NCI-H1092 treated with DMSO at 0.1 percent for 48 hours (cell line): ENCODE measurements at regions not wholly inside any gene's neighbourhood (a gene's known extent, or its start where the extent isn't known, plus 50 kb on each side); places are given as distances from the start of the nearest gene placed in this dataset.
A peak's percentile ranks its signal among the peaks of the same experiment; 100 is the strongest.

ENCODE experiments used
- DNase-seq: peaks from one replicate; lab custom pipeline; 2025; lab: John Stamatoyannopoulos, UW

DNA sequence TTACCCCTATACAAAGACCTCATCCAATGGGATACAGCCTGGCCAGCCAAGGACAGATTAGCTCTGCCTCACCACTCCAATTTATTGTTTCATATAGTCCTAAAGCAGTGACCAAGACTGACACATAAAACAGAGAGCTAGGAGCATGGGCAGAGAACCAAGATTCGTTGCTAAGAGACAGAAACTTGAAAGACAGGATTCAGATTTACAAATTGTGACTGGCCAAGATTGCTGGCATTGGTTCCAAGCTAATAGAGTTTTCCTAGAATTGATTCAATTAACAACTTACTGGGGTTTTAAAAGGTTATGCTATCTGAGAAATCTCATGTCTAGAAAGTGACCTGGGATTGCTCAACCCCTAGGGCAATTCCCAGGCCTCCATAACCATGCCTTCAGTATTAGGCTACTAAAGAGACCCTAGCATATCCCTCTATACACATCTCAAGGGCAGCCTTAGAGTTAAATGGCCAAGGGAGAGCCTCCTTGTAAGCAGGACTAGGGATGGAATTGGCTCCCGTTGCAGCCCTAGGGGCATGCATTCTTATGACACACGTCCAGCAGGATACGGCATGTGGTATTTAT lies 75.6 kb downstream of the ICOS start:
- DNase-seq = peak; percentile 23

DNA sequence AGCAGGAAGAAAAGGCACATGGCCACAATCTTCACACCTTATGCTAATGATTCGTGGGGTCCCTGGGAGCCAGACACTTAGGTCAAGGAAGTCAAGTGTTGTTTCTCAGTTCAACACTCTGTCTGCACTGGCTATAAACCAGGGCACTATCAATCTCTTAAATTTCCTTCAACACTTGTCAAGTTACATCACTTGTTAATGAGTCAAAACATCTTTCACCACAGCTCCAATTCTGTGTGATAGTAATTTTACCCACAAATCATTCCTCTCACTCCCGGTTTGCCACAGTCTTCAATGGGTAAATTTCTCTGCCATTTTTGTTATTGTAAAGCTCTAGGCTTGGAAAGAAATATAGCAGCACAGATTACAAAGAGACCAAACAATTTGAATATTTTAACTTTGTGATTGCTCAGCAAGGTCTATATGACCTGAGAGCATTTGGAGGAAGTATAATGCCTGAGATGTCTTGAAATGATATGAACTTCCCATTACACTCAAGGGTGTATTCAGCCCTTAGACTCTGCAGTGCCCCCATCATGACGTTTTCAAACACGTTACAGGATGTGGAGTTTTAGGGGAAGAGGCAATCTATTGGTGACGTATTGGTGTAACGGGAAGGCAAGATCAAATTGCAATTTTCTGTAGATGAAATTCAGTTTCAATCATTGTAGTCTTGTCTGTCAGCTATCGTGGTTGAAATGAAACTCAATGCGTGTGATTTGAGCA lies 78.7 kb downstream of the ICOS start:
- no peak for DNase-seq

DNA sequence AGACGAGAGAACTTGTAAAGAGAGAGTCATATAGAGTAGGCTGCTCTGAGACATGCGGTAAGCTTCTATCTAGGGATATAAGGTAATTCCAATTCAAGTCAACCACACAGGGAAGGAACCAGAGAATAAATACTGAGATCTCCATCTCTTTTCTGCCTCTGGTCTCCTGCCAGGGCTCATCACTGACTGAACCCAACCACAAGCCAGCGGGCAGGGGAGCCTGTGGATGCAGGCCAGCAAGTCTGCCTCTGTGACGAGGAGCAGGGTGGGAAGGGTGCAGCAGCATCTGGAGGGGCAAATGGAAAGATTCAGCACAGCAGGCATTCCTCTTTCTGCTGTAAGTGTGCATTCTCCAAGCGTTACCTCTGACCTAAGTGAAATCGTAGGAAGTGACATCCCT lies 82.2 kb downstream of the ICOS start:
- no peak for DNase-seq

DNA sequence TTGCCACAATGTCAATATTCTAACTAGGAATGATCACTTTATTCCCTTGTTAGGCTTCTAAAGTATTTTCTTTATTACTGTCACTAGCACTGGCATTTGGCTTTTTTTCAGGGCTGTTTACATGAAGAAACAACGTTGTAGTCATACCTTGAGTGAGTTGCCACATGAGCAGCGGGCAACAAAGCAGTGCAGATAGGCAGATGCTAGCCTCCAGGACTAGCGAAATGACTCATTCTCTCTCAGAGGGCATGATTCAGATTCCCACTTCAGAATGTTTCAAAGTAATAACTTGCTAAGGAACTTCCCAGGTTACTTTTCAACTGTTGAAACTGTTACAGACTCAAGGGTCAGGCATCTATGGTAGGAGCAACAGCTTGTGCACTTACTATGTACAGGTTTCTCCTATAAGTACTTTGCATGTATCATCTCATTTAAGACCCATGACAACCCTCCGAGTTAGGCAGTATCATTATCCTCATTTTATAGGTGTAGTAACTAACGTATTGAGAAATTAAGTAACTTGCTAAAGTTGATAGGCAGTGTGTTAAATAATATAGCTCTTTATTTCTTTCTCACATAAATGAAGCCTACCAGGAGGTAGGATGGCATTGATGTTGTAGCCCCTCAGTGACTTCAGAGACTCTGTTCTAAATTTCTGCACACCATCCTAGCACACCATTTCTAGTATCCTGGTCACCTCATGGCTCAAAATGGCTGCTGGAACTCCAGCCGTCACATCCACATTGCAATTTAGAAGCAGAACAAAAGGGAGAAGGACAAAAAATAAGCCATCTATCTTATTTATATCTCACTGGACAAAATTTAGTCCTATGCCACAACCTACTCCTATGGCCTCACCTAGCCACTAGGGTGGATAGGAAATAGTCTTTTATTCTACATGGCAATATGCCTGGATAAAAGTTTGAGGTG lies 83.3 kb downstream of the ICOS start:
- no peak for DNase-seq

DNA sequence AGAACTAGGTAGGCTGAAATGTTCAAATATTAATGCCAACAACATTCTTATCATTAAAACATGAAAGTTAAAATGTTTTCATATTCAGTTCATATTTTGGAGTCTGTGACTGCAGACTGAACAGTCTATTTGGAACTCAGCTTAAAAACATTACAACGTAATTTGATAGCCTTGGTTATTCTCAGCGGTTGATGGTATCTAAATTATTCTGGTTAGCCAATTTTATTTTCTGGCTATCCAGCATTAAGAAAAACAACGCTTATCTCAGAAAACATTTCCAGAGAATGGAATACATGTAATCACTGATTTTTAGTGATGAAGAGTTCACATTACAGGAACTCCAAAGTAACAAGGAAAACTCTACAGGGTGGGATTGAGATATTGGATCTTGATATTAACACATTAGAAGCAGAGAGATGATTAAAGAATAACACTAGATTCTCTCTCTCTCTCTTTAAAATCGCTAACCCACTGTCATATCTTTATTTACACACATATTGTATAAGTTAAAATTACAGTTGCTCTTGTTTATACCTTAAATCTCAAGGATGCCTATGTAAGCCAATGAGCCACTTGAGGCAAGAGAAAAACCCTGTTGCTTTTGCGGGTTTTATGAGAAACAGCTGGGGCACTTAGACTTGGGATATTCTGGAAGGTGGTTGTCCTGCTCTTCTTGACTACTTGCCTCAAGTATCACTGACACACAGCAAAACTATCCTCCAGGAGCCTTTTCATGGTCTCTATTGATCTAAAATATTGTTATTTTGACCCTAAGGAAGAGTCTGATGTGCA lies 84.9 kb downstream of the ICOS start:
- no peak for DNase-seq

DNA sequence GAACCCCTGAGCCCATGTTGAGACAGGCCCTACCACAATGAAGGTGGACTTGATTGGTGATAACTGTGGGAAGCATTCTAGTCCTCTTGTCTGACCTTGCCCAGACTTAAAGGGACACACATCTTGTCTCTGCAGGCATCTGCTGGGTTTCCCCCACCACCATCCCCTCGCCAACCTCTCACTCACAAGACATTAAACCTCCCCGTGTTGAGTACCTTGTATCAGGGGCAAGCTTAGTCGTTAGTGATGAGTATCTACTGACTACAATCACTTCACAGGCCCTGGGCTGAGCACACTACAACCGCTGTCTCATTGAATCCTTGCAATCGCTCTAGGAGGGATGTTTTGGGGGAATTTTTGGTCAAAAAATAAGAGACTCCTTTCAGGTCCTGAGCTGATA lies 86.0 kb downstream of the ICOS start:
- no peak for DNase-seq

DNA sequence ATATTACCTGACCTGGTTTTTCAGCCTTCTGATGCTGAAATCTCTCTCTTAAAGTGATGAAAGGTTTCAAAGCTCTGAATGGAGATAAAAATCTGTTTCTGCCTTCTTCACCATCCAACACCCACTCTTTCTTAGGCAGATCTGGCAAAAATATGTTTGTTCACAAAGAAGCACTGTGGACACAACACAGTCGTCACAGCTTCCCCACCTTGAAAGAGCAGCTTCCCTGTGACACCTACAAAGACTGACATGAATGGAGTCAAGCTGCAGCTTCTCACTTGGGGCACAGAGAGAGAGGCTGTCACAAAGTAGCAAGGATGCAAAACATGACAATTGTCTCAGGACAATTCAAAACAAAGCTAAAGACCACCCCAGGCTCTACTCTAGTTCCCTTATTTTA lies 86.5 kb downstream of the ICOS start:
- no peak for DNase-seq

DNA sequence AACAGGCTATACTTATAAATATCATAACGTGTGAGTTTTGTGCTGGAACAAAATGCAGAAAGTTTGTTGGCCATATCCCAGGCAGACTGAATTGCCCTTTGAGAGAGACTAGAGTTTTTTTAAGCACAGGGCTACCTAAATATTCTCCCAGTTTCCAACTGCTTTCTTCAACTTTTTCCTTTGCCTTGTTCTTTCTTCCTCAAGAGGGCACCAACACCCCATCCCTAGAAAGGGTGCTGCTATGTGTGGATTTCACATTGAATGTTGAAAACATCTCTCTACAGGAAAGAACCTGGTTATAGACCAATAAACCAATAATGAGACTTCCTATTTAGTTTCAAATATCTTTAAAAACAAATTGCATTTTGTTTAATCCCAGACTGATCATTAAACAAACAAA lies 87.9 kb downstream of the ICOS start:
- DNase-seq = peak; percentile 28

DNA sequence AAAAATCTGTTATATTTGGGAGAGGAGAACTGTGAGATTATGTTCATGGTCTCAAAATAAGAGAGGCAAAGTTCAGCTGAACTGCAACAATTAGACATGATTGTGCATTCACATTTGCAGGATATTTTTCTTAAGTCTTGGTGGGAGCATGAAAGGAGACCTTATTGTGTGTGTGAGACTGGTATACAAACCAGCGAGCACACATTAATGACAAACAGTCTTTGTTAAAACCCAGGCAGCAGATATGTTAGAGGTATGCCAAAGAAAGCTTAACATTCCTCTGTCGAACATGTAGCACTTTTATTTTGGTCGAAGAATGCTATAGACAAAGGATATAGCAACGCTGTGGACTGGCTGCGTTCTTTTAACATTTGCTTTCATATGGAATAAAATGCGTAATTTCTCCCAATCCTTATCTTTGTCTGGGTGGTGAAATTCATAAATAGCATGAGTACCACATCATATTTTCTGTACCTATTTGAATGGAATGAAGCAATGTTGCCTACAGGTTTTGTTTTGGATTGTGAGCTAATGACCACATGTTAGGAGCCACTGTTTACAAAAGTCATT lies 88.4 kb downstream of the ICOS start:
- DNase-seq = no peak

DNA sequence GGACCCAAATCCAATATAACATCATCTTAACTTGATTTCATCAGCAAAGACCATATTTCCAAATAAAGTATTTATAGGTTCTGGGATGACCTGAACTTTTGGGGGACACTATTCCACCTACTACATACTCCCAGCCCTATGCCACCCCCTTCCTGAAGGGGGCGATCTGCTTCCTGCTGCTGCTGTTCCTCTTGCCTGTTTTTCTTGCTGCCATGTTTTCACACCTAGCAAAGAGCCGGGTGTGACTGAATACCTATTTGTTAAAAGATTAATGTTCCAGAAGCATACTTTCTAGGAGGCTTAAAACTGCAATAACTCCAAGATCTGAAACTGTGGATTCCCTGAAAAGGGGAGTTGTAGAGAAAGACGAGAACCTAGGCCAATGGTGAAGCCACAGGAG lies 89.7 kb downstream of the ICOS start:
- DNase-seq = no peak

DNA sequence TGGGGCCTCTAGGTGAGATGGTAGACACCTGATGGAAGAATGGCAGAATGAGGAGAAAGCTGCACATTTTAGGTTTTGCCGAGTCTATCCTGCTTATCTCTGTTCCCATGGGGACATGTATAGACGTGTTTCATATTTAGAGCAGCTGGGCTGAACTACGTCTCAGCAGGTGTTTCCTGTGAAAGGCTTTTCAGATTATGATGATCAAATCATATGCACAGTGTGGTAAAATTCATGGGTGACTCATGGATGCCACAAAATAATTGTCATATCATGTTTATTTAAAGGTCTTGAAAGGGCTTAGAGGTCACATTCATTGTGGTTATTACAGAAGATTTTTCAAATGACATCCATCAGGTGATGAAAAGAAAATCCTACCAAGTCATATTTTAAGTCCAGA lies 90.5 kb downstream of the ICOS start:
- DNase-seq = no peak

DNA sequence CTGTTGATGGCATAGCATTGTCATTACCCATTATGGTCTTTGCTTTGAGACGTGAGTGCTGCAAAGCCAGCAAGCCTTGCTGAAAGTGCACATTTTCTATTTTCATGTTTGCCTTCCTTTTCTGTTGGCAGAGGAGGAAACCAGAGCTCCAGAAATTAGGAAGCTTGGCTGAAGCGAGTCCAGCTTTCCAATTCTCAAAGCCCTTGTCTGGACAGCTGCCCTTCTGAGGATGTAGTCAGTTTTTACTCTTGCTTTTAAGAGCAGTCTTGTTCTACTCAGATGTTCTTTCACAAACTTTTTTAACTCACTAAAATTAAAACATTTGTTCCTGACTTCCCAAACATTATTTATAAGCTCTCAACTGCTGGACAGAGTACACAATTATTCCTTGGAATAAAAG lies 93.8 kb downstream of the ICOS start:
- no peak for DNase-seq

DNA sequence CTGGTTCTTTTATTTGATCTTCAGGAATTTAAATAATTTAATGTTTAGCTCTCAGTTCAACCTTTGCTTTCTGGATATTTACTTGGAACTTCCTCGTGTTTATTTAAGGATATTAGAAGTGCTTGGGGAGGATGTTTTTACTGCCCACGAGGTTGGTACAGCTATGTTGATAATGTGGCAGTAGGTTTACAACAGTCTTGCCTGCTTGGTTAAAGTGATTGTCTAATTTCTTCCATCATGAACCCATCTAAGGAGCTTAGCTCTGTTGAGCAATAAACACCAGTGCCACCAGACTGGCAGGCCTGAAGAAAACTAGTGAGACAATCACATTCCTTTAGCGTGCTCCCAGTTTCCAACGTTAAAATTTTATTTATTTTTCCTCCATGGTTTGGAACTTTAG lies 94.5 kb downstream of the ICOS start:
- DNase-seq = no peak

DNA sequence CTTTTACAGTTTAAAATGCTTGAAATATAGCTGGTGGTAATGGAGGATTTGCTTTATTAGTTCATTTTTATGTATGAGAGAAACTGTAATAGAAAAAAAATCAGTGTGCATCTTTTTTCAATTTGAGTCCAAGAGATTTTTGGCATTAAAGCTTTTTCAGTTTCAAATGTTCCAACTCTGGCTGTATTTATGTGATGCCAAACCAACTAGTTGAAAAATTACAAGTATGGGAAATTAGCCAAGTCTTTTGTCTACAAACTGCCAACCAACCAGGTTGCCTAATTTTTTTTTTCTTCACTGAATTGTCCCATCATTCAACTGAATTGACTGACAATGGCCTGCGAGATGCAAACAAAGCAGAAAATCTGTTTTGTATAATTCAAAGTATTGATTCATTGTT lies 95.7 kb downstream of the ICOS start:
- DNase-seq = no peak

DNA sequence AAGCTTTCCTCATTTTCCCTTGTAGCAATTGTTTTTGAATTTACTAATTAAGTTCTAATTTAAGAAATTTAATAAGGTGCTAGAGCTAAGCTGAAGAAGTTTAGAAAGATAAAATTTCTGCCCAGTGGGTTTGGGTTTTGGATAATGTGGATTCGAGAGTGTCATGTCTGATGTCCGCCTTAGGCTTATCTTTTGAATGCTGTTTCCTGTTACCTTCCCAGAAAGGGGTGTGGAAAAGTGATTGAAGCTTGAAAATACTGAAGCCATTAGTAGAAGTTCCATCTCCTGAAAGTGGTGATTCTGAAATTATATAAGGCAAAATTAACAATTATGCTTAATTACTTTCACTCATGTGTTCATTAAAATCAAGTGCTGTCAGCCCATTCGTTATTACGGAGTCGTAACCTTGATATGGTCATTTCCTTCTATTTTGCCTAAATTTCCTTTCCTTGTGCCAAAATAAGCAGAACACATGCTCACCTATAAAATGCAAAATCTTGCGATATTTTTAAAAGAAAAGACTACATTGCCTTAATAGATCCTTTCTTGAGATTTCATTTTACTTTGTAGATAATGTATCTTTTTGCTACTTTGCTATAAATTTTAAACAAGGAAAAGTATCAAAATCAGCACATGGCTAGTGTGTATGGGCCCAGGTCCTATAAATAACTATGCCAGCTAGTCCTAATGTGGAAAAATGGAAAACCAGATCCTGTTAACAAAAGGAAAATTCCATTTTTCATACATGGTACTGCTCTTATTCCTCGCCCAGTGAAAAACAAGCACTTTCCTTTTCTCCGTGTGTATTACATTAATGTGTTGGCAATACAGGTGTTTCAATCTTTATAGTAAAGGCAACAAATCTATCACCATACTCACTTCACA lies 97.3 kb downstream of the ICOS start:
- no peak for DNase-seq

DNA sequence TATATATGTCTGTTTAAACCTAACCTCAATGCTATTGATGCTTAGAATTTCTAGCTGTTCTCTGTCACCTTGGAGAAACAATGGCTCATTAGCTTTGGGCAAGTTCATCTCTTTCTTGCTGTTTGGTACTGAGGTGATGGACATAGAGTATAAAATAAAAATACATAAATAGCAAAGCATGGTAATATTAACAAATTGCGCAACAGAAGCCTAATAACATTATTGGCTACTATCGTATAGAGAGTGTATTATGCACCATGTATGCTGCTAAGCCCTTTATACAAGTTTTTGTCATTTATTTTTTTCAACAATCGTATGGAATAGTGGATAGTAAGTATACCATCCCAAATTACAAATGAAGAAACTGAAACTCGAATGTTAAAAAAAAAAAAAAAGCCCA lies 100.1 kb downstream of the ICOS start:
- no peak for DNase-seq

DNA sequence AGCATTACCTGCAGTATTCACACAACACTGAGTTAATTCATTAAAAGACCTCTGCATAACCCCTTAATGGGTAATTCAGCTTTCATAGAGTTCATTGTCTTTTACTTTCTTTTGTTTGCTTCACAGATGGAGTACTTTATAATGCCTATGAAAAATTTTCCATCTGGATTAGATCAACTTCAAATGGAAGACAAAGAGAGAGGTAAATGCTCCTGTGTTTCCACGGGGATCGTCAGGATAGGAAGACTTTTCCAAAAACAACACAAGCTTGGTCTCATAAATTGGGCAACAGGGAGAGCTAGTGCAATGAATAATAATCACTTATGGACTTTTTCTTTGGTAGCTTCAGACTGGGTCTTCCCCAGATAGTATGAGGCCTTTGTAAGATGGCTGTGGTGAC lies 100.7 kb downstream of the ICOS start:
- no peak for DNase-seq

DNA sequence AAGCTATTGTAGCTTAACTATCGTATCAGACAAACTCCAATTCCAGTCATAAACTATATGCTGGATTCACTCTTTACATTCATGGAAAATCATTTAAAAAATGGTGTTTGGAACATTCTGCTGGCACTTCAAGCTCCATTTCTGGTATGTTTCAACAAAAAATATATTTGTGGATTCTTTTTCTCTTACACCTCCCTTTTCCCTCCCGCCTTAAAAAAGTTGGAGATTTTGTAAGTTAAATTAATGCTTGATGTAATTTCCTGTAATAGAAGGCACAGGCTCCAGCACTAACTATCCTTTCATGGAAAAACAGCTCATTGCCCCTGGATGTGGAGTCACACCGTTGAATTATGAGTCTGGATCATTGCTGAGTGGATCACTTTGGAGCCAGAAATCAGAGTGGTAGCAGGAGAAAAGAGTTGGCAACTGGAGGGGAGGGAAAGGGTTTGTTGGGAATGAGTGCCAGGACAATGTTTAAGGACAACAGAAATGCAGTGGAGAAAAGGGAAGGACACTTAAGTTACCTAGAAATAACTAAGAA lies 102.8 kb downstream of the ICOS start:
- no peak for DNase-seq

DNA sequence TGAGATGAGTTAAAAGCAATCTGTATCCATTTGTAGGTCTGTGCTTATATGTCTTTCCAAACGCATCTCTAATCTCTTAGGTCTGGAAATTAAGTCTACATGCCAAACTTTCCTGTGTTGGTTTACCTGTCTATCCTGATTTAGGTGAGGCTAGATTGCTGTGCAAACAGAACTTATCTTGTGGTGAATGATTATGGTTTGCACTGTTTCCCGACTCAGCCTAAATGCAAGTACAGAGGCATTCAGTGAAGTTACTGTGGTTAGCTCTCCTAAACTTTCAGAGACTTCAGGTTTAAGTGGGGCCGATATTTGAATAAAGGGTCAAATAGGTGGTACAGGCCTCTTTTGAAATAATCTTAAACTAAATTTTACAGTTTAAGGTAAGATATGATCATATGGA lies 103.5 kb downstream of the ICOS start:
- DNase-seq = no peak

DNA sequence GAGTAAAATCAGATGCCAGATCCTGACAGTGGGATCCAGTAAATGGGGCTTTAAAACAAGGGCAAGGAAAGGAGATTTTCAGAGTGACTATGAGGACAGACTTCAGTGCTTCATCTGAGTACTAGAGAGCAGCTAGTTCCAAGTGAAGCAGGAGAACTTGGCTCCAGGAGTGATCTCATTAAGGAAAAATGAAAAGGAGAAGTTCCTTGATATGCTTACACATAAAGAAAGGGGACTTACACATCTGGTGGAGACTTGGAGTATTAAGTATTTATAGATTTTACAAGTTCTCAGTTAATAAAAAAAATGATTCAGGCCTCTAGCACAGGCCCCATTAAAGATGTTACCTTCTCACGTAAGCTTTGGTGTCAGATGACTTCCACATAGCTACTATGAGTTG lies 105.8 kb downstream of the ICOS start:
- DNase-seq = no peak

DNA sequence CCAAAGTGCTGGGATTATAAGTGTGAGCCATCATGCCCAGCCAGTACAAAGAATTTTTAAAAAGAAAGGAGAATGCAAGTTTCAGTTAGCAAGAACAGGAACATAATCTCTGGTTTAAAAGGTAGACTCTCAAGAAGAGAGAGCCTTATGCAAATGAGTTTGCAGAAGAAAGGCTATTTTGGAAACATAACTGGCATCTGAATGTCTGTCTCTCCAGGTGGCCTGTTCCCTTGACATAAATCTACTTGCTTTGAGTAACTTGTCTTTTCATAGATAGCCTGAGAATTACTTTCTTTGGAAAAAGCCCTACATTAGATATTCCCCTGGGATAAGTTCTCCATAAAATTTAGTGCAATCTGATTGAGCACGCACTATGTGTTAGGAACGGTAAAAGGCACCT lies 109.6 kb downstream of the ICOS start:
- no peak for DNase-seq
